Mesenchymal stem cell (in vitro differentiated cells and primary cell): ENCODE measurements at regions not wholly inside any gene's neighbourhood (a gene's known extent, or its start where the extent isn't known, plus 50 kb on each side); places are given as distances from the start of the nearest gene placed in this dataset.

Experiments
- DNase-seq: peaks from one replicate; pipeline ENCODE4 v3.0.0-alpha.2; 2013
- H2AFZ ChIP-seq: one replicate; pipeline ENCODE4 v1.6.1; 2013; ENCODE audit warnings: low read depth, mild to moderate bottlenecking, control low read depth, inconsistent platforms, low read length, moderate library complexity
- H2AK5ac ChIP-seq: 2 replicates; pipeline ENCODE4 v1.6.1; 2013; ENCODE audit warnings: low read length, moderate library complexity, mild to moderate bottlenecking, inconsistent platforms; ENCODE audit not compliant: severe bottlenecking
- H2BK120ac ChIP-seq: one replicate; pipeline ENCODE4 v1.6.1; 2013; ENCODE audit warnings: low read depth, mild to moderate bottlenecking, inconsistent platforms, low read length, moderate library complexity
- H2BK12ac ChIP-seq, 2 experiments: one replicate each; pipeline ENCODE4 v1.6.1; 2013; ENCODE audit warnings: inconsistent platforms in 2 of 2, low read length in 2 of 2, mild to moderate bottlenecking in 2 of 2, moderate library complexity in 2 of 2, control low read depth in 1 of 2
- H2BK15ac ChIP-seq: one replicate; pipeline ENCODE4 v1.6.1; 2013; ENCODE audit warnings: mild to moderate bottlenecking, low read depth, inconsistent platforms; ENCODE audit not compliant: poor library complexity, severe bottlenecking
- H2BK5ac ChIP-seq: 2 replicates; pipeline ENCODE4 v1.6.1; 2013; ENCODE audit warnings: low read depth, mild to moderate bottlenecking, low read length, control low read depth, inconsistent platforms; ENCODE audit not compliant: poor library complexity, severe bottlenecking
- H3K14ac ChIP-seq, 2 experiments: one replicate each; pipeline ENCODE4 v1.6.1; 2013; ENCODE audit warnings: inconsistent platforms in 2 of 2, low read length in 2 of 2, control low read depth in 1 of 2, mild to moderate bottlenecking in 1 of 2, moderate library complexity in 1 of 2
- H3K18ac ChIP-seq, 2 experiments: one replicate each; pipeline ENCODE4 v1.6.1; 2013; ENCODE audit warnings: inconsistent platforms in 2 of 2, low read length in 2 of 2, control low read depth in 1 of 2, low read depth in 1 of 2, mild to moderate bottlenecking in 1 of 2
- H3K23ac ChIP-seq, 2 experiments: one replicate each; pipeline ENCODE4 v1.6.1; 2013; ENCODE audit warnings: inconsistent platforms in 2 of 2, low read length in 2 of 2, mild to moderate bottlenecking in 2 of 2, moderate library complexity in 2 of 2, control low read depth in 1 of 2
- H3K27ac ChIP-seq: 2 replicates; pipeline ENCODE4 v1.5.1; 2013; ENCODE audit warnings: mild to moderate bottlenecking, moderate library complexity, low read length, control low read depth, inconsistent platforms; ENCODE audit not compliant: poor library complexity, severe bottlenecking
- H3K27me3 ChIP-seq, 2 experiments: 2 replicates each; pipeline versions ENCODE4 v1.6.1 to v1.7.0; 2013; ENCODE audit warnings: low read length in 2 of 2, mild to moderate bottlenecking in 2 of 2, moderate library complexity in 2 of 2, control low read depth in 1 of 2, inconsistent platforms in 1 of 2; ENCODE audit not compliant: control insufficient read depth in 1 of 2, insufficient read depth in 1 of 2
- H3K36me3 ChIP-seq, 2 experiments: 2 replicates each; pipeline versions ENCODE4 v1.6.1 to v1.7.0; 2013; ENCODE audit warnings: low read length in 2 of 2, control low read depth in 1 of 2, inconsistent platforms in 1 of 2, low read depth in 1 of 2, mild to moderate bottlenecking in 1 of 2; ENCODE audit not compliant: insufficient read depth in 2 of 2, control insufficient read depth in 1 of 2
- H3K4ac ChIP-seq, 2 experiments: one replicate each; pipeline ENCODE4 v1.6.1; 2013; ENCODE audit warnings: inconsistent platforms in 2 of 2, low read length in 2 of 2, mild to moderate bottlenecking in 2 of 2, moderate library complexity in 2 of 2, control low read depth in 1 of 2, low read depth in 1 of 2
- H3K4me1 ChIP-seq: 2 replicates; pipeline ENCODE4 v1.6.1; 2013; ENCODE audit warnings: low read depth, low read length, control low read depth; ENCODE audit not compliant: control insufficient read depth, insufficient read depth
- H3K4me2 ChIP-seq: 2 replicates; pipeline ENCODE4 v1.6.1; 2013; ENCODE audit warnings: low read length, mild to moderate bottlenecking, inconsistent platforms; ENCODE audit not compliant: poor library complexity, severe bottlenecking
- H3K4me3 ChIP-seq, 2 experiments: 2 replicates each; pipeline versions ENCODE4 v1.5.1 to v1.7.0; 2013; ENCODE audit warnings: low read length in 2 of 2, mild to moderate bottlenecking in 2 of 2, control low read depth in 1 of 2, low read depth in 1 of 2; ENCODE audit not compliant: insufficient read depth in 1 of 2
- H3K79me1 ChIP-seq: replicated peaks from 2 replicates; pipeline ENCODE4 v1.6.1; 2013; ENCODE audit warnings: mild to moderate bottlenecking, control low read depth, low read length, inconsistent platforms; ENCODE audit not compliant: poor library complexity, severe bottlenecking
- H3K9ac ChIP-seq: 2 replicates; pipeline ENCODE4 v1.7.0; 2013; ENCODE audit warnings: mild to moderate bottlenecking, low read length, moderate library complexity
- H3K9me3 ChIP-seq: 2 replicates; pipeline ENCODE4 v1.7.0; 2013; ENCODE audit warnings: mild to moderate bottlenecking, low read length; ENCODE audit not compliant: control insufficient read depth
- H4K8ac ChIP-seq: one replicate; pipeline ENCODE4 v1.6.1; 2013; ENCODE audit warnings: inconsistent platforms, mild to moderate bottlenecking, low read length, moderate library complexity
- H4K91ac ChIP-seq: one replicate; pipeline ENCODE4 v1.6.1; 2013; ENCODE audit warnings: mild to moderate bottlenecking, low read length, inconsistent platforms
- WGBS: methylation state at CpG from one replicate; pipeline ENCODE4 v1.1.7; 2013; ENCODE audit warnings: mixed read lengths; 5-methylcytosine and 5-hydroxymethylcytosine counted together

GRCh38 chr12:124213666-124214347 lies 81.1 kb upstream of the RFLNA start:
- Histone ChIP-seq H4K8ac (no peak overlapping the region), H3K4me1 (peaks cover 6% of the 10 kb centered on the region), H3K23ac (no peak overlapping the region), H2BK120ac (no peak overlapping the region), H3K14ac (no peak overlapping the region), H3K9ac (no peak overlapping the region), H3K4me3 (no peak overlapping the region), H2BK5ac (peak overlapping the region; percentile 32), H2BK15ac (no peak overlapping the region), H2AK5ac (no peak overlapping the region), H3K4ac (no peak overlapping the region), H3K4me2 (no peak overlapping the region), H3K27ac (no peak overlapping the region), H3K9me3 (peaks cover 17% of the 10 kb centered on the region), H2BK12ac (no peak overlapping the region), H4K91ac (no peak overlapping the region), H3K27me3 (peaks cover 0 to 14% of the 10 kb centered on the region in 2 experiments), H3K18ac (no peak overlapping the region), H2AFZ (no peak overlapping the region), H3K79me1 (no peaks in the 10 kb centered on the region), H3K36me3 (no peaks in the 10 kb centered on the region)
- DNase-seq: no peak
- 77% methylated on average over 11 of the region's 11 CpGs for WGBS

- H2BK12ac ChIP-seq: no peak overlapping the region
- H3K4me2 ChIP-seq: no peak overlapping the region
- no peak overlapping the region for H3K4me3 ChIP-seq
- H2AK5ac ChIP-seq: no peak overlapping the region
- H3K4me1 ChIP-seq: peaks cover 6% of the 10 kb centered on the region
- H2BK120ac ChIP-seq: no peak overlapping the region
- H3K36me3 ChIP-seq: no peaks in the 10 kb centered on the region
- no peak overlapping the region for H2BK15ac ChIP-seq
- no peak for DNase-seq
- H4K91ac ChIP-seq: no peak overlapping the region
- H3K18ac ChIP-seq: no peak overlapping the region
- H3K14ac ChIP-seq: no peak overlapping the region
- no peak overlapping the region for H2AFZ ChIP-seq
- H3K4ac ChIP-seq: no peak overlapping the region
- H2BK5ac ChIP-seq: no peak overlapping the region
- H3K27me3 ChIP-seq: peaks cover 0 to 14% of the 10 kb centered on the region in 2 experiments
- H4K8ac ChIP-seq: no peak overlapping the region
- no peak overlapping the region for H3K9ac ChIP-seq
- peaks cover 18% of the 10 kb centered on the region for H3K9me3 ChIP-seq
- H3K79me1 ChIP-seq: no peaks in the 10 kb centered on the region
- 95% methylated on average over 3 of the region's 3 CpGs for WGBS
- no peak overlapping the region for H3K23ac ChIP-seq
- H3K27ac ChIP-seq: no peak overlapping the region
These were observed 80.3 kb upstream of the RFLNA start for GRCh38 chr12:124214574-124214973.

GRCh38 chr12:124216966-124217365 lies 77.9 kb upstream of the RFLNA start:
- WGBS: 97% methylated on average over 6 of the region's 10 CpGs
- Histone ChIP-seq H2BK120ac (no peak overlapping the region), H3K79me1 (no peaks in the 10 kb centered on the region), H3K18ac (no peak overlapping the region), H3K23ac (no peak overlapping the region), H3K4me2 (no peak overlapping the region), H3K9me3 (peaks cover 21% of the 10 kb centered on the region), H3K9ac (no peak overlapping the region), H3K36me3 (no peaks in the 10 kb centered on the region), H2BK12ac (no peak overlapping the region), H4K8ac (no peak overlapping the region), H4K91ac (no peak overlapping the region), H3K14ac (no peak overlapping the region), H3K4me3 (no peak overlapping the region), H3K27me3 (peaks cover 0 to 12% of the 10 kb centered on the region in 2 experiments), H3K27ac (no peak overlapping the region), H3K4ac (no peak overlapping the region), H2AFZ (no peak overlapping the region), H3K4me1 (peaks cover 6% of the 10 kb centered on the region), H2BK15ac (no peak overlapping the region), H2AK5ac (no peak overlapping the region), H2BK5ac (no peak overlapping the region)
- DNase-seq: no peak

- Histone ChIP-seq H4K8ac (no peak overlapping the region), H3K4me1 (peaks cover 6% of the 10 kb centered on the region), H3K4me2 (peak overlapping the region; percentile 81), H3K27me3 (peaks cover 0 to 18% of the 10 kb centered on the region in 2 experiments), H3K9me3 (peaks cover 21% of the 10 kb centered on the region), H3K9ac (no peak overlapping the region), H2AK5ac (no peak overlapping the region), H2BK5ac (no peak overlapping the region), H3K27ac (peak overlapping the region; percentile 10), H2BK15ac (no peak overlapping the region), H3K36me3 (no peaks in the 10 kb centered on the region), H3K23ac (no peak overlapping the region), H3K4ac (no peak overlapping the region), H3K79me1 (no peaks in the 10 kb centered on the region), H3K4me3 (no peak overlapping the region), H2AFZ (no peak overlapping the region), H3K14ac (no peak overlapping the region), H3K18ac (no peak overlapping the region), H2BK12ac (no peak overlapping the region), H4K91ac (no peak overlapping the region), H2BK120ac (no peak overlapping the region)
- 79% methylated on average over 22 of the region's 22 CpGs for WGBS
- no peak for DNase-seq
These were observed 77.2 kb upstream of the RFLNA start for GRCh38 chr12:124217508-124218242.
